ENCODE measurements at regions not wholly inside any gene's neighbourhood (a gene's known extent, or its start where the extent isn't known, plus 50 kb on each side); places are given as distances from the start of the nearest gene placed in this dataset.

DNA sequence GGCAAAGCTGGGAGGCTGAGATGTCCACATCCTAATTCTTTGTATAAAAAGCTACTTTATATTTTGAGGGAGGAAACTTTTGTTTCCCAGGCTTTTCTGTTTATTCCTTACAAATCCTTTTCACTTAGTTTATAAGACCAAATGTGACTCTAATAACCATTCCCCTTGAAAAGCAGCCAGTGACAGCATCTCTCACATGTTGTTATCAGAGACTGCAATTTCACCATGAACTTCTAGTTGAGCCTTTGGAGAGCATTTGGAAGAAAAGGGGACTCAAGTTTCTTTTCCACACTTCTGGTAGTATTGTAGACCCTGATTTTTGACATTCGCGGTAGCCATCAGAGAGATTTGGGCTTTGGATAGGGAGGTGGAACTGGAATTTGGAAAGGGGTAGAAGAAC lies 215.8 kb downstream of the RNF144B start:
- no peak for TF ChIP-seq EZH2 (IDR thresholded peaks at IDR 0.05; ENCODE audit: borderline replicate concordance, low read depth, low read length, severe bottlenecking)
- TF ChIP-seq CTCF (IDR thresholded peaks at IDR 0.05; ENCODE audit: borderline replicate concordance, extremely low read depth, low read length, poor library complexity, severe bottlenecking), result no peak
